CD8-positive, alpha-beta memory T cell (primary cell): ENCODE measurements at regions not wholly inside any gene's neighbourhood (a gene's known extent, or its start where the extent isn't known, plus 50 kb on each side); places are given as distances from the start of the nearest gene placed in this dataset.

Experiments
- CTCF ChIA-PET: fragments of 350-600 bp; sonication (Branson Sonifier 250); formaldehyde crosslinking; loops from one replicate; lab custom pipeline; 2021; ENCODE audit warnings: antibody characterized with exemption; lab: Charles Lee
- POLR2A ChIA-PET: fragments of 350-600 bp; sonication (Branson Sonifier 250); formaldehyde crosslinking; loops from one replicate; lab custom pipeline; 2021; ENCODE audit warnings: antibody characterized with exemption; lab: Charles Lee
- DNase-seq, 5 donors: peaks; one replicate each; pipeline versions ENCODE4 v3.0.0 to v3.0.0-alpha.2; 2020 to 2022; ENCODE audit warnings: mixed read lengths in 1 of 5
- H3K27ac ChIP-seq: one replicate; pipeline ENCODE4 v1.7.0; 2013; ENCODE audit warnings: low read depth, mild to moderate bottlenecking, low read length, moderate library complexity
- H3K27me3 ChIP-seq: 2 replicates; pipeline ENCODE4 v1.7.0; 2013; ENCODE audit warnings: low read length, mild to moderate bottlenecking; ENCODE audit not compliant: insufficient read depth, poor library complexity, severe bottlenecking
- H3K36me3 ChIP-seq: 2 replicates; pipeline ENCODE4 v1.7.0; 2013; ENCODE audit warnings: mild to moderate bottlenecking, low read length, moderate library complexity; ENCODE audit not compliant: insufficient read depth
- H3K4me1 ChIP-seq: 2 replicates; pipeline ENCODE4 v1.7.0; 2013; ENCODE audit warnings: mild to moderate bottlenecking, low read length, moderate library complexity; ENCODE audit not compliant: insufficient read depth
- H3K4me3 ChIP-seq: 2 replicates; pipeline ENCODE4 v1.7.0; 2013; ENCODE audit warnings: mild to moderate bottlenecking, low read length
- H3K9me3 ChIP-seq: 2 replicates; pipeline ENCODE4 v1.7.0; 2013; ENCODE audit warnings: mild to moderate bottlenecking, low read length
- H3K27ac Mint-ChIP-seq, 8 donors: one replicate each; pipeline ENCODE4 v1.8.0; 2020 to 2021; ENCODE audit warnings: mixed read lengths in 8 of 8, mild to moderate bottlenecking in 6 of 8, inconsistent platforms in 3 of 8, moderate library complexity in 3 of 8
- H3K27me3 Mint-ChIP-seq, 2 donors: one replicate each; pipeline ENCODE4 v1.8.0; 2020 to 2021; ENCODE audit warnings: mixed read lengths in 2 of 2, mild to moderate bottlenecking in 1 of 2, moderate library complexity in 1 of 2
- H3K36me3 Mint-ChIP-seq, 3 donors: one replicate each; pipeline ENCODE4 v1.8.0; 2020 to 2021; ENCODE audit warnings: mixed read lengths in 3 of 3, inconsistent platforms in 1 of 3, mild to moderate bottlenecking in 1 of 3
- H3K4me1 Mint-ChIP-seq, 3 donors: one replicate each; pipeline ENCODE4 v1.8.0; 2020 to 2021; ENCODE audit warnings: mixed read lengths in 3 of 3, inconsistent platforms in 1 of 3, mild to moderate bottlenecking in 1 of 3
- H3K4me3 Mint-ChIP-seq, 7 donors: one replicate each; pipeline ENCODE4 v1.8.0; 2020 to 2021; ENCODE audit warnings: mixed read lengths in 7 of 7, mild to moderate bottlenecking in 6 of 7, moderate library complexity in 4 of 7, inconsistent platforms in 2 of 7
- H3K9me3 Mint-ChIP-seq, 5 donors: one replicate each; pipeline ENCODE4 v1.8.0; 2020 to 2022; ENCODE audit warnings: mixed read lengths in 5 of 5, mild to moderate bottlenecking in 3 of 5, moderate library complexity in 2 of 5, inconsistent platforms in 1 of 5

DNA sequence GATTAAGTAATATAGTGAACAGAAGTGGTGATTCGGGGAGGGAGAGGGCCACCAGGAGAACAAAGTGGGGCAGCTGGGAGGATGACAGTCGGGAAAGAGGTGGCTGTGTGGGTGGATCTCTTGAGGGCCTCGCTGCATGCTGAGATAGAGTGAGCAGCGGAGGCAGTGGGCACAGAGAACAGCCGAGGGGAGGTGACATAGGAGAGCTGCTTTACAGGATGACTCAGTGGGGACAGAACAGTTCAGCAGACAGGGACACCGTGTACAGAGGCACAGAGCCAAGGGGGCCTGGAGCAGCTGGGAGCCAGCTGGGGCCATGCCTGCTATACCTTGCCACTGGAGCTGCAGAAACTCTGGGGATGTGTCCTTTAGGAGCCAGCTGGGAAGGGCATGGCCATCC is 273.9 kb downstream of the GADD45G start:
- DNase-seq, result no peak
- Mint-ChIP-seq H3K4me3 (no peak overlapping the region), H3K27ac (no peak overlapping the region), H3K36me3 (no peaks in the 10 kb centered on the region), H3K4me1 (no peaks in the 10 kb centered on the region), H3K27me3 (no peaks in the 10 kb centered on the region), H3K9me3 (no peaks in the 10 kb centered on the region)
- ChIA-PET CTCF (interaction anchor here (1.5 kb wide), 1 partner anchor 150 kb away, joined by 3 read pairs; no protein-coding TSS in a partner anchor), POLR2A (no interaction called here)
- no peaks in the 10 kb centered on the region for H3K36me3 ChIP-seq
- H3K4me1 ChIP-seq, result no peaks in the 10 kb centered on the region
- H3K27me3 ChIP-seq, result no peaks in the 10 kb centered on the region
- H3K4me3 ChIP-seq, result no peak overlapping the region
- no peak overlapping the region for H3K27ac ChIP-seq
- H3K9me3 ChIP-seq, result no peaks in the 10 kb centered on the region

DNA sequence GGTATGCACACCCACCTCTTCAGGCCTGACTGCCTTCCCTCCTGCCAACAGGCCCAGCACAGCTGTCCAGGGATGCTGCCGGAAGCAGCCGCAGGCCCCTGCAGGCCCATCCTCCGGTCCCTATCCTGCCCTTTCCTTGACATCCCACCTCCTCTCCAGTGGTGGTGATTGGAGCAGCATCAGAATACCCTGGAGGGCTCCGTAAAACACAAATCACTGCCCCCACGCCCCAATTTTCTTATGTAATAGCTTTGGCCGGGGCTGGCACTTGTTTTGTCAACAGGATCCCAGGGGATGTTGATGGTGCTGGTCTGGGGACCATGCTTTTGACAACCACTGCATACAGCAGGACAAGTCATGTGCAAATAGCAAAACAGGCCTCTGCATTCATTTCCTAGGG is 274.5 kb downstream of the GADD45G start:
- H3K9me3 ChIP-seq, result no peaks in the 10 kb centered on the region
- Mint-ChIP-seq H3K36me3 (no peaks in the 10 kb centered on the region), H3K9me3 (no peaks in the 10 kb centered on the region), H3K27ac (no peak overlapping the region), H3K4me3 (no peak overlapping the region), H3K27me3 (no peaks in the 10 kb centered on the region), H3K4me1 (no peaks in the 10 kb centered on the region)
- H3K4me3 ChIP-seq, result no peak overlapping the region
- no peak for DNase-seq
- no peaks in the 10 kb centered on the region for H3K27me3 ChIP-seq
- H3K27ac ChIP-seq, result no peak overlapping the region
- H3K36me3 ChIP-seq, result no peaks in the 10 kb centered on the region
- ChIA-PET POLR2A (no interaction called here), CTCF (interaction anchor here (1.5 kb wide), 1 partner anchor 150 kb away, joined by 3 read pairs; no protein-coding TSS in a partner anchor)
- no peaks in the 10 kb centered on the region for H3K4me1 ChIP-seq

GRCh38 chr9:89879701-89880100 is 274.9 kb downstream of the GADD45G start:
- DNase-seq, result no peak
- H3K36me3 Mint-ChIP-seq, result no peaks in the 10 kb centered on the region
- H3K27ac Mint-ChIP-seq, result no peak overlapping the region
- no peaks in the 10 kb centered on the region for H3K4me1 Mint-ChIP-seq
- H3K4me3 ChIP-seq, result no peak overlapping the region
- H3K9me3 Mint-ChIP-seq, result no peaks in the 10 kb centered on the region
- no peaks in the 10 kb centered on the region for H3K27me3 Mint-ChIP-seq
- no peak overlapping the region for H3K27ac ChIP-seq
- no peaks in the 10 kb centered on the region for H3K36me3 ChIP-seq
- no peaks in the 10 kb centered on the region for H3K9me3 ChIP-seq
- ChIA-PET CTCF (interaction anchor here (1.5 kb wide), 1 partner anchor 151 kb away, joined by 3 read pairs; no protein-coding TSS in a partner anchor), POLR2A (no interaction called here)
- no peak overlapping the region for H3K4me3 Mint-ChIP-seq
- no peaks in the 10 kb centered on the region for H3K4me1 ChIP-seq
- no peaks in the 10 kb centered on the region for H3K27me3 ChIP-seq

- no peak overlapping the region for H3K4me3 ChIP-seq
- Mint-ChIP-seq H3K27ac (no peak overlapping the region), H3K4me1 (no peaks in the 10 kb centered on the region), H3K27me3 (no peaks in the 10 kb centered on the region), H3K9me3 (no peaks in the 10 kb centered on the region), H3K4me3 (no peak overlapping the region), H3K36me3 (no peaks in the 10 kb centered on the region)
- no peak overlapping the region for H3K27ac ChIP-seq
- ChIA-PET POLR2A (no interaction called here), CTCF (interaction anchor here (1.5 kb wide), 1 partner anchor 151 kb away, joined by 3 read pairs; no protein-coding TSS in a partner anchor)
- no peaks in the 10 kb centered on the region for H3K27me3 ChIP-seq
- no peaks in the 10 kb centered on the region for H3K4me1 ChIP-seq
- no peaks in the 10 kb centered on the region for H3K36me3 ChIP-seq
- H3K9me3 ChIP-seq, result no peaks in the 10 kb centered on the region
- DNase-seq, result no peak
Measured at GRCh38 chr9:89880161-89880560, 275.3 kb downstream of the GADD45G start.

DNA sequence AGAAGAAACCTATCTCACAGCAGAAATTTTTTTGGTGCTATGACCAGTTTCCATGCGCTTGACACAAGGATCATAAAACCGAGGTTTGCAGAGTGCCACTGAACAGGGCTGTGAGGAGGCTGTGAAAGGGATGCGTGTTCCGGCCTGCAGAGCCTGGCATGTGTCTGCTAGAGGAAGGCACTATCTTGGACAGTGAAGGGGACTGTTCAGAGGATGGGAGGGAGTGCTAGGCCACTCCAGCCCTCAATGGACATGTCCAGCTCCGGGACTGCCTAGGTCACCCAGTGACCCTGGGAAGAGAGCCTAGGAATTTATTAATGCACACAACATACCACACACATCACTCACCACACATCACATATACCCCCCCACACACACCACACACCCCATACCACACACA is 275.9 kb downstream of the GADD45G start:
- H3K27me3 ChIP-seq, result no peaks in the 10 kb centered on the region
- no peaks in the 10 kb centered on the region for H3K27me3 Mint-ChIP-seq
- no peaks in the 10 kb centered on the region for H3K9me3 Mint-ChIP-seq
- no peak overlapping the region for H3K27ac ChIP-seq
- no peaks in the 10 kb centered on the region for H3K36me3 Mint-ChIP-seq
- CTCF ChIA-PET, result no interaction called here
- no peaks in the 10 kb centered on the region for H3K9me3 ChIP-seq
- H3K4me1 Mint-ChIP-seq, result no peaks in the 10 kb centered on the region
- no peaks in the 10 kb centered on the region for H3K36me3 ChIP-seq
- H3K4me1 ChIP-seq, result no peaks in the 10 kb centered on the region
- no peak for DNase-seq
- H3K27ac Mint-ChIP-seq, result no peak overlapping the region
- no peak overlapping the region for H3K4me3 ChIP-seq
- POLR2A ChIA-PET, result no interaction called here
- no peak overlapping the region for H3K4me3 Mint-ChIP-seq

- Histone ChIP-seq H3K9me3 (no peaks in the 10 kb centered on the region), H3K36me3 (no peaks in the 10 kb centered on the region), H3K27ac (no peak overlapping the region), H3K27me3 (no peaks in the 10 kb centered on the region), H3K4me3 (no peak overlapping the region), H3K4me1 (no peaks in the 10 kb centered on the region)
- no peaks in the 10 kb centered on the region for H3K4me1 Mint-ChIP-seq
- H3K27ac Mint-ChIP-seq, result no peak overlapping the region
- H3K27me3 Mint-ChIP-seq, result peaks cover 0 to 1% of the 10 kb centered on the region in 2 donors
- no peaks in the 10 kb centered on the region for H3K36me3 Mint-ChIP-seq
- ChIA-PET POLR2A (no interaction called here), CTCF (no interaction called here)
- DNase-seq, result no peak
- no peaks in the 10 kb centered on the region for H3K9me3 Mint-ChIP-seq
- H3K4me3 Mint-ChIP-seq, result no peak overlapping the region
Measured at GRCh38 chr9:89881431-89881830, 276.6 kb downstream of the GADD45G start.

GRCh38 chr9:89882930-89883361 is 278.1 kb downstream of the GADD45G start:
- Mint-ChIP-seq H3K36me3 (no peaks in the 10 kb centered on the region), H3K27me3 (peaks cover 0 to 1% of the 10 kb centered on the region in 2 donors), H3K9me3 (no peaks in the 10 kb centered on the region), H3K4me1 (no peaks in the 10 kb centered on the region), H3K27ac (no peak overlapping the region), H3K4me3 (no peak overlapping the region)
- H3K36me3 ChIP-seq, result no peaks in the 10 kb centered on the region
- H3K4me1 ChIP-seq, result no peaks in the 10 kb centered on the region
- no peaks in the 10 kb centered on the region for H3K27me3 ChIP-seq
- DNase-seq, result no peak
- H3K27ac ChIP-seq, result no peak overlapping the region
- ChIA-PET CTCF (no interaction called here), POLR2A (no interaction called here)
- H3K9me3 ChIP-seq, result no peaks in the 10 kb centered on the region
- no peak overlapping the region for H3K4me3 ChIP-seq

- Mint-ChIP-seq H3K4me1 (no peaks in the 10 kb centered on the region), H3K4me3 (no peak overlapping the region), H3K27ac (no peak overlapping the region), H3K36me3 (no peaks in the 10 kb centered on the region), H3K27me3 (peaks cover 0 to 1% of the 10 kb centered on the region in 2 donors), H3K9me3 (no peaks in the 10 kb centered on the region)
- Histone ChIP-seq H3K4me1 (no peaks in the 10 kb centered on the region), H3K27me3 (no peaks in the 10 kb centered on the region), H3K9me3 (no peaks in the 10 kb centered on the region), H3K36me3 (no peaks in the 10 kb centered on the region), H3K27ac (no peak overlapping the region), H3K4me3 (no peak overlapping the region)
- POLR2A ChIA-PET, result no interaction called here
- CTCF ChIA-PET, result no interaction called here
- no peak for DNase-seq
Measured at GRCh38 chr9:89883401-89884341, 278.9 kb downstream of the GADD45G start.
